ENCODE measurements at regions not wholly inside any gene's neighbourhood (a gene's known extent, or its start where the extent isn't known, plus 50 kb on each side); places are given as distances from the start of the nearest gene placed in this dataset.
"Not testable (repeated sequence)": the region's sequence is repeated elsewhere in the genome, so short reads cannot be mapped to it uniquely, and the experiment has no call there.

DNA sequence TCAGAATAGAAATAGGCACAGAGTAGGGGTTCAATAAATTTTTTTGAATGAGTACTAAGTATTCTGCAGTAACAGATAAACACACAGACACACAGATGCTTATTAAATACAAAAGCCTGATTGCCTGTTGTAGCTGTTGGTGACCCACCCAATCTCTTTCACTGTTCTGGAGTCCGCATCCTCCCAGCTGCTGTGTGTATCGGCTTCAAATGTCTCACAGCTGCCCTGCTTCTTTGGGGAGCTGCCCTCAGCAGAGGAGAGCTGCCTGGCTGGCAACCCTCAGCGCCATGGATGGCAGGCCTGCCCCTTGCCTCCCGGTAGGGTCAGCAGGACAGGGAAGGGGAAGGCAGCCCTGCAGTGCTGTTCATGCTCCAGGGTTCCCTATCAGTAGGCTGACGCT is 50.5 kb upstream of the PRNP start:
- DNase-seq (ENCODE audit: insufficient read length, low spot score) (no peak), FAIRE-seq (no peak)

DNA sequence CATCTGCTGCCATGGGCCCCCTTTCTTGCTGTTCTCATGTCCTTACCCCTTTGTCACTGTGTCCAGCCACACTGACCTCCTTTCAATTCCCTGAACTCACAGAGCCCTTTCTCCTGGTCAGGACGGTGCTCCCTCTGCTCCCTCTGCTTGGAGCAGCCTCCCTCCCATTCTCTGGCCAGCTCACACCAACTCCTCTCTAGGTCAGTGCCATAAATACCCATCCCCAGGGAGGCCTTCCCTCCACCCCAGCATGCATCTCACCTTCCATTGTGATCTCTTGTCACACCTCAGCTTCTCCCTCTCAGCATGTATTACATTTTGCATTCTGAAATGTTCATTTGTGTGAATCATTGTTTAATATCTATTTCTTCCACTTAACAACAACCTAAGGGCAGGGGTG is 50.9 kb upstream of the PRNP start:
- DNase-seq (ENCODE audit: insufficient read length, low spot score) (no peak), FAIRE-seq (no peak)

- FAIRE-seq = no peak
- peak; percentile 39 for DNase-seq (ENCODE audit: insufficient read length, low spot score)
Observed at GRCh38 chr20:4633780-4634179, 52.5 kb upstream of the PRNP start.

DNA sequence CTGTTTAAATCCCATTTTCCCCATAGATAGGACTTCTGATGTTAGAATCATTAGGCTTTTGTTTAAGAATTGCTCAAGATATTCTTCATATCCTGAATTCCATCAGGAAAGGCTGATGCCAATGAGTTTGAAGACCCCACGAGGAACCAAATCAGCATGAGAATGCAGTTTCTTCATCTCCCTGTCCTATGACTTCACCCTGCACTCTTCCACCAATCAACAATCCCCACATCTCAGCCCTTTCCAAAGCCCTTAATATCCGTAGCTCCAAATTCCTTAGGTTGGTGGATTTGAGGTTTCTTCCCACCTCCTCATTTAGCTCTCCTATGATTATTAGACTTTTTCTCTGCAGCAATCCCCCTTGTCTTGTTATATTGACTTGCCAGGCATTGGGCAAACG is 52.9 kb upstream of the PRNP start:
- DNase-seq (ENCODE audit: insufficient read length, low spot score) (no peak), FAIRE-seq (no peak)

DNA sequence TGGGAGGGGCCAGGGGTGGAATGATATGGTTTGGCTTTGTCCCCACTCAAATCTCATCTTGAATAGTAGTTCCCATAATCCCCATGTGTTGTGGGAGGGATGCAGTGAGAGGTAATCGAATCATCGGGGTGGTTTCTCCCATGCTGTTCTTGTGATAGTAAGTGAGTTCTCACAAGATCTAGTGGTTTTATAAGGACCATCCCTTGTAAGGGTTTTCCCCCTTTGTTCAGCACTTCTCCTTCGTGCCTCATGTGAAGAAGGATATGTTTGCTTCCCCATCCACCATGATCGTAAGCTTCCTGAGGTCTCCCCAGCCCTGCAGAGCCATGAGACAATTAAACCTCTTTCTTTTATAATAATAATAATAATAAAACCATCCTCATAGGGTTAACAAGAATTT is 53.4 kb upstream of the PRNP start:
- DNase-seq (ENCODE audit: insufficient read length, low spot score) (no peak), FAIRE-seq (no peak)

GRCh38 chr20:4626228-4626627 is 60.0 kb upstream of the PRNP start:
- no peak for FAIRE-seq
- DNase-seq (ENCODE audit: insufficient read length, low spot score) = no peak

GRCh38 chr20:4625687-4626086 is 60.6 kb upstream of the PRNP start:
- DNase-seq (ENCODE audit: insufficient read length, low spot score) = no peak
- no peak for FAIRE-seq

DNA sequence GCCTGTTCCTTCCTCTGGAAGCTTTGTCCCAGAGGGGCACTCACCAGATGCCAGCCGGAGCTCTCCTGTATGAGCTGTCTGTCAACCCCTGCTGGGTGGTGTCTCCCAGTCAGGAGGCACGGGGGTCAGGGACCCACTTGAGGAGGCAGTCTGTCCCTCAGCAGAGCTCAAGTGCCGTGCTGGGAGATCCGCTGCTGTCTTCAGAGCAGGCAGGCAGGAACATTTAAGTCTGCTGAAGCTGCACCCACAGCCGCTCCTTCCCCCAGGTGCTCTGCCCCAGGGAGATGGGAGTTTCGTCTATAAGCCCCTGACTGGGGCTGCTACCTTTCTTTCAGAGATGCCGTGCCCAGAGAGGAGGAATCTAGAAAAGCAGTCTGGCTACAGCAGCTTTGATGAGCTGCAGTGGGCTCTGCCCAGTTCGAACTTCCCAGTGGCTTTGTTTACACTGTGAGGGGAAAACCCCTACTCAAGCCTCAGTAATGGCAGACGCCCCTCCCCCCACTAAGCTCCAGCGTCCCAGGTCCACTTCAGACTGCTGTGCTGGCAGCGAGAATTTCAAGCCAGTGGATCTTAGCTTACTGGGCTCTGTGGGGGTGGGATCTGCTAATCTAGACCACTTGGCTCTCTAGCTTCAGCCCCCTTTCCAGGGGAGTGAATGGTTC is 61.5 kb upstream of the PRNP start:
- DNase-seq (ENCODE audit: insufficient read length, low spot score); FAIRE-seq: not testable (repeated sequence)

- FAIRE-seq; DNase-seq (ENCODE audit: insufficient read length, low spot score): not testable (repeated sequence)
Observed at GRCh38 chr20:4619144-4619543, 67.1 kb upstream of the PRNP start.

GRCh38 chr20:4617484-4617883 is 68.8 kb upstream of the PRNP start:
- DNase-seq (ENCODE audit: insufficient read length, low spot score) (no peak), FAIRE-seq (no peak)

GRCh38 chr20:4617019-4617418 is 69.2 kb upstream of the PRNP start:
- no peak for FAIRE-seq

GRCh38 chr20:4613718-4614620 is 72.3 kb upstream of the PRNP start:
- no peak for DNase-seq (ENCODE audit: insufficient read length, low spot score)
- no peak for FAIRE-seq

More at GRCh38 chr20:4617019-4617418, 69.2 kb upstream of the PRNP start:
- no peak for DNase-seq (ENCODE audit: insufficient read length, low spot score)

DNA sequence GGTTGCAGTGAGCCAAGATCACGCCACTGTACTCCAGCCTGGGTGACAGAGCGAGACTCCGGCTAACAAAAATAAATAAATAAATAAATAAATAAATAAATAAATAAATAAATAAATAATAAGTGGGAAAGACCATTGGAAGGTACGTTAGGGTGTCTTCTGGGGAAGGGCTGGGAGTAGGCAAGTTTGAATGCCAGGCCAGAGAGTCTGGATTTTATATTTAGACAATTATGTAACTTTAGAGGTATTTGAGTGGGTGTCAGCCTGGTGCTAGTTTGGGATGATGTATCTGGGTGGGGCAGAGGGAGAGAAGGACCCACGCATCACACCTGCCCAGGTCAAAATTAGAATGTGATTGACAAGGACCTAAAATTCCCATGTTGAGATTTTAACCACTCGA is 73.1 kb upstream of the PRNP start:
- FAIRE-seq (no peak), DNase-seq (ENCODE audit: insufficient read length, low spot score) (no peak)

DNA sequence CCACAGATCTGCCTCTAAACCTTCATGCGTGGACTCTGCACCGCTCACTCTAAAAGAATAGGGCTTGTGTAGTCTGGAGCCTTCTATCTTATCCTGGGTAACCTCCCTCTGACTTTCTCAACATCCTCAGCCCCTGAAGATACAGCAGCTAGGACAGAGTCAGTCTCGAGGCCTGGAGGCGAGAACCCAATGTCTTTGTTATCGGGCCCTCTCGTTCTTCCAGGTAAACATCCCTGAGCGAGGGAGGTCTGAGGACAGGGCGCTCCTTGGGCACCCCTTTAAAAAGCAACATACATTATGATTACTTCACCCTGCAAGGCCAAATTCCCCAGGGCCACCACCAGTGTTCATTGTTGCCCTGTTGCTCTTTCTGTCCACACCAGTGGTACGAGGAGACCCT is 75.4 kb upstream of the PRNP start:
- no peak for DNase-seq (ENCODE audit: insufficient read length, low spot score)
- FAIRE-seq = no peak

DNA sequence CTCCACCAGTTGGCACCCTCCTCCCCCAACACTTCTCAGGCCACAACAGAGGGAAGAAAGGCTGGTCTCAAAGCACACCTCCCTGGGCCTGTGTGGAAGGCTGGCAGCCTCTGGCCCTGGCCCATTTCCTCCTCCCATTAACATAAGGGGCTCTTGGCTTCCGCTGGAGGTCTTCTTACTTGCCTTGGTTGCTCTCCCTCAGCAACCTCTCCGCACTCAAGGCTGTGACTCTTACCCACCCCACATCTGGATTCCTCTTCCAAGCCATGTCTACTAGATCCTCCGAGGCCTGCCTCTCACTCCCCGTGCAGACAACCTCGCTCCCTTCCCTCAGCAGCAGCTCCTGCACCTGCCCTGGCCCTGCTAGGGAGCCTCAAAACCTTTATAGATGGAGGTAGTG is 76.7 kb upstream of the PRNP start:
- no peak for DNase-seq (ENCODE audit: insufficient read length, low spot score)
- no peak for FAIRE-seq

DNA sequence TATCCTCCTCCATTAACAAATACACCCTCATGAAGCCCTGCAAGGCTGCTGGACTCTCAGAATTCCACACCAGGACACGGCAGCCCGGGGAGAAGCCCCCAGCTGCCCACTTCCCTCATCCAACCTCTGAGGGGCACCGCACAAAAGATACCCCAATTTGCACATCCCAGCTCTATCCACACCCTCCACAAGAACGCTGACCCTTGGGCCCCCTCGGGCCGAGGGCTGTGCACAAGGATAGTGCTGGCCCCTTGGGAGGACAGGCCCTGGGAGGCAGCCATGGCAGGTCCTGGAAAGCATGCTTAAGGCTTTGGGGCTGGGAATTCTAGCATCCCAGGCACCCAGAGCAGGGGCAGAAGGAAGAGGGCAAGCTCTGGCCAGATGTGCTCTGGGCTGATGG is 77.4 kb upstream of the PRNP start:
- no peak for FAIRE-seq

DNA sequence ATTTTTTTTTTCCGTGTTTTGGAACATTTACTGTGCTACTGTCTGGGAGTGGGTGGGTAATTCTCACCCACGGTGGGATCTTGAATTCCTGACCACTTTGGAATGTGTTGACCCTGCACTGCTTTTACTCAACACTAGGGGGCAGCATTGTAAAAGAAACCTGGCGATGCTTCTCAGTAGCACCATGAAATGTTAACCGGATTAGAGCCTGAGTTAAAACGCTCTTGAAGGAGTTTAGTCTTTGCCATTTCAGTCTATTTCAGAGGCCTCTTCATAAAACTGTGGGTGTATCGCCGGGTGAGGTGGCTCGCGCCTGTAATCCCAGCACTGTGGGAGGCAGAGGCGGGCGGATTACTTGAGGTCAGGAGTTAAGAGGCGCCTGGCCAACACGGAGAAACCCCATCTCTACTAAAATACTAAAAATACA is 79.0 kb upstream of the PRNP start:
- DNase-seq (ENCODE audit: insufficient read length, low spot score) (peak; percentile 65), FAIRE-seq (no peak)

More for the DNA sequence above, 77.4 kb upstream of the PRNP start:
- no peak for DNase-seq (ENCODE audit: insufficient read length, low spot score)

GRCh38 chr20:4606051-4606450 is 80.2 kb upstream of the PRNP start:
- DNase-seq (ENCODE audit: insufficient read length, low spot score) (no peak), FAIRE-seq (no peak)

DNA sequence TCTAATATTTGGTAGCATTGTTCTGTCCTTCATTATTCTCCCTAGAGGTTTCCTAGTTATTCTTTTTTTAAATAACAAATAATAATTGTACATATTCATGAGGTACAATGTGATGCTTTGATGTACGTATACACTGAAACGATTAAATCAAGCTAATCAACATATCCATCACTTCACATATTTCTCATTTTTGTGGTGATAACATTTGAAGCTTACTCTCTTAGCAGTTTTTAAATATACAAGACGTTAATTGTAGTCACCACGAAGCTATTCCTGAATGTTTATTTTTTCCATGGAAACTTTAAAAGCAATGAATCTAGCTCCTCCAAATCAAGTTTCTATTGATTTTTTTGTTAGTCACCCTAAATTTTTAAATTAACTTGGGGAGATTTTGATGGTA is 81.1 kb upstream of the PRNP start:
- FAIRE-seq = no peak
- DNase-seq (ENCODE audit: insufficient read length, low spot score) = no peak

DNA sequence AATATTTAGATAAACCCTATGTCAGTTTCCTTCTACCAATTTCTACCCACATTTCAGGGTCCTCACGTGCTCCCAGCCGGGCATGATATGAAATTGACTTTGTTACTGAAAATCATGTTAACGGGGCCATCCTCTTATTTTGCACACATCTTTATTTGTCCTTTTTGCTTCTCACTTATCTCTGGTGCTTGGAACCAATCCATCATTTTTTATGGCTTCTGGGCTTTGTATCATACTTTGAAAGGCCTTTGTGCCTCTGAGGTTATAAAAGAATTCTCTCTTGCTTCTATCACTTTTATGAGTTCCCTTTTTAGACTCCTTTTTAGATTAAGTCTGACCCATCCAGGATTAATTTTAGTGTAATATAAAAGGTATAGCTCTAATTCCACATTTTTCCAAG is 81.7 kb upstream of the PRNP start:
- no peak for DNase-seq (ENCODE audit: insufficient read length, low spot score)
- no peak for FAIRE-seq

GRCh38 chr20:4603724-4604123 is 82.5 kb upstream of the PRNP start:
- FAIRE-seq (no peak), DNase-seq (ENCODE audit: insufficient read length, low spot score) (no peak)

DNA sequence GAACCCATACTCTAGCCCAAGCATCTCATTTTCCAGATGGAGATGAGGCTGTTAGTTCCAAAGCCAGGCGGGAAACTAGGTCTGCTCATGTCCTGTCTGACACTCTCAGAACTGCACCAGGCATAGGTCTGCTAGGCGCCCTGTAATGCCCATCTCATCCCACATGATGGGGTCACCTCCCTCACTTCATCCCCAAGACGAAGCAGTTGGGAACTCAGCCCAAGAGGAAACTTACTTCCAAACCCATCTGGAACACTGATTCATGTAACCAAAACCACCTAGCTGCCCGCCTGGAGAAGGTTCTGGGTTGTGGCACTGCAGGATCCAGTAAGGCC is 84.0 kb upstream of the PRNP start:
- FAIRE-seq (peak; percentile 36), DNase-seq (ENCODE audit: insufficient read length, low spot score) (no peak)
